ENCODE measurements at regions not wholly inside any gene's neighbourhood (a gene's known extent, or its start where the extent isn't known, plus 50 kb on each side); places are given as distances from the start of the nearest gene placed in this dataset.

DNA sequence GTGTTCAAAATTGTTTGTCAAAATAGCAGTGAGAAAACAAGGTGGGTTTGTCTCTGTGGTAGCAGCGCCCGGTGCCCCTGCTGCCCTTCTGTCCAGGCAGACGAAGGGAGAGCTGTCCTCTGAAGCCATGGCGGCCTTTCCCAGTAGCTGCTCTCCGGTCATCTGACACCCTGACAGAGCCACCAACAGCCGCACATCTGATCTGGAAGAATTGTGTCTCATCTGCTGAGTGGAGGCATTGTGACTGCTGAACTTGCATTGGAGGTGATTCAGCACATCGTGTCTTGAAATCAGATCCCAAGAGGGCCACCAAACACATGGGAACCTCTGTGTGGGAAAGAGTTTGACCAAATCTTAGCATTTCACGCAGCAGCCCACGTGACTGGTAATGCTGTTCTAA, 337.6 kb upstream of the IRX1 start:
- Histone ChIP-seq H3K27me3 (no peaks in the 10 kb centered on the region), H3K9me3 (no peaks in the 10 kb centered on the region), H3K36me3 (no peaks in the 10 kb centered on the region), H3K4me3 (no peak overlapping the region), H3K27ac (no peak overlapping the region), H3K4me1 (no peaks in the 10 kb centered on the region)
- ATAC-seq (ENCODE audit: low FRiP score in 2 of 2): no peak
- no peak for DNase-seq
- WGBS, 2 donors: 71 to 76% methylated on average over 9 of the region's 9 CpGs
- TF ChIP-seq POLR2A (IDR thresholded peaks at IDR 0.05) (no peak), POLR2AphosphoS5 (IDR thresholded peaks at IDR 0.05) (no peak), EP300 (IDR thresholded peaks at IDR 0.05) (no peak), CTCF (IDR thresholded peaks at IDR 0.05) (no peak)

- ATAC-seq (ENCODE audit: low FRiP score in 2 of 2): no peak
- 53 to 60% methylated on average over 1 of the region's 1 CpG for WGBS, 2 donors
- Histone ChIP-seq H3K27ac (no peak overlapping the region), H3K36me3 (no peaks in the 10 kb centered on the region), H3K4me1 (no peaks in the 10 kb centered on the region), H3K27me3 (no peaks in the 10 kb centered on the region), H3K4me3 (no peak overlapping the region), H3K9me3 (no peaks in the 10 kb centered on the region)
- no peak for DNase-seq
- no peak for TF ChIP-seq POLR2A (IDR thresholded peaks at IDR 0.05)
- TF ChIP-seq EP300 (IDR thresholded peaks at IDR 0.05): no peak
- no peak for TF ChIP-seq CTCF (IDR thresholded peaks at IDR 0.05)
- TF ChIP-seq POLR2AphosphoS5 (IDR thresholded peaks at IDR 0.05): no peak
These were observed 343.4 kb upstream of the IRX1 start for GRCh38 chr5:3252235-3252634.

- Histone ChIP-seq H3K4me3 (no peak overlapping the region), H3K9me3 (no peaks in the 10 kb centered on the region), H3K27me3 (no peaks in the 10 kb centered on the region), H3K27ac (no peak overlapping the region), H3K4me1 (no peaks in the 10 kb centered on the region), H3K36me3 (no peaks in the 10 kb centered on the region)
- DNase-seq: no peak
- no peak for TF ChIP-seq EP300 (IDR thresholded peaks at IDR 0.05)
- no peak for TF ChIP-seq CTCF (IDR thresholded peaks at IDR 0.05)
- no peak for TF ChIP-seq POLR2AphosphoS5 (IDR thresholded peaks at IDR 0.05)
- TF ChIP-seq POLR2A (IDR thresholded peaks at IDR 0.05): no peak
- 45 to 55% methylated on average over 3 to 4 of the region's 5 CpGs for WGBS, 2 donors
- ATAC-seq (ENCODE audit: low FRiP score in 2 of 2): no peak
These were observed 343.8 kb upstream of the IRX1 start for GRCh38 chr5:3251784-3252183.

GRCh38 chr5:3249401-3249800, 346.2 kb upstream of the IRX1 start:
- Histone ChIP-seq H3K27me3 (no peaks in the 10 kb centered on the region), H3K9me3 (no peaks in the 10 kb centered on the region), H3K4me3 (no peak overlapping the region), H3K27ac (no peak overlapping the region), H3K4me1 (no peaks in the 10 kb centered on the region), H3K36me3 (no peaks in the 10 kb centered on the region)
- DNase-seq (no peak), ATAC-seq (ENCODE audit: low FRiP score in 2 of 2) (no peak)
- 54 to 86% methylated on average over 2 of the region's 2 CpGs for WGBS, 2 donors
- TF ChIP-seq POLR2A (IDR thresholded peaks at IDR 0.05) (no peak), CTCF (IDR thresholded peaks at IDR 0.05) (no peak), POLR2AphosphoS5 (IDR thresholded peaks at IDR 0.05) (no peak), EP300 (IDR thresholded peaks at IDR 0.05) (no peak)

- TF ChIP-seq CTCF (IDR thresholded peaks at IDR 0.05): no peak
- no peak for TF ChIP-seq POLR2AphosphoS5 (IDR thresholded peaks at IDR 0.05)
- TF ChIP-seq POLR2A (IDR thresholded peaks at IDR 0.05): no peak
- TF ChIP-seq EP300 (IDR thresholded peaks at IDR 0.05): no peak
- H3K27ac ChIP-seq: no peak overlapping the region
- H3K9me3 ChIP-seq: no peaks in the 10 kb centered on the region
- no peaks in the 10 kb centered on the region for H3K27me3 ChIP-seq
- ATAC-seq (ENCODE audit: low FRiP score in 2 of 2) (peak in 1 of 2 donors; percentile 16), DNase-seq (no peak)
- 92 to 97% methylated on average over 4 to 11 of the region's 11 CpGs for WGBS, 2 donors
- no peak overlapping the region for H3K4me3 ChIP-seq
- H3K4me1 ChIP-seq: no peaks in the 10 kb centered on the region
- no peaks in the 10 kb centered on the region for H3K36me3 ChIP-seq
These were observed 358.3 kb upstream of the IRX1 start for GRCh38 chr5:3237276-3237868.
